GM19467 (cell line): ENCODE measurements at regions not wholly inside any gene's neighbourhood (a gene's known extent, or its start where the extent isn't known, plus 50 kb on each side); places are given as distances from the start of the nearest gene placed in this dataset.

Experiments
- ATAC-seq: cut with Tn5 transposase; IDR thresholded peaks from one replicate; pipeline ENCODE4 v1.9.1; 2021; ENCODE audit warnings: mild to moderate bottlenecking, moderate library complexity; ENCODE audit not compliant: unreplicated experiment

- no peak for ATAC-seq
Observed at GRCh38 chr4:135777361-135777760, 1575.8 kb upstream of the PABPC4L start.

GRCh38 chr4:135775909-135776308 is 1574.3 kb upstream of the PABPC4L start:
- no peak for ATAC-seq

- no peak for ATAC-seq
Observed at GRCh38 chr4:135770505-135770904, 1568.9 kb upstream of the PABPC4L start.

- no peak for ATAC-seq
Observed at GRCh38 chr4:135744928-135745327, 1543.3 kb upstream of the PABPC4L start.

- no peak for ATAC-seq
Observed at GRCh38 chr4:135741583-135741982, 1540.0 kb upstream of the PABPC4L start.

- ATAC-seq, result no peak
Observed at GRCh38 chr4:135739354-135739753, 1537.8 kb upstream of the PABPC4L start.

- no peak for ATAC-seq
Observed at GRCh38 chr4:135735512-135735911, 1533.9 kb upstream of the PABPC4L start.

GRCh38 chr4:135732448-135732847 is 1530.9 kb upstream of the PABPC4L start:
- ATAC-seq, result no peak

- ATAC-seq, result no peak
Observed at GRCh38 chr4:135731682-135732081, 1530.1 kb upstream of the PABPC4L start.

- ATAC-seq, result no peak
Observed at GRCh38 chr4:135724421-135724820, 1522.8 kb upstream of the PABPC4L start.

- no peak for ATAC-seq
Observed at GRCh38 chr4:135718019-135718418, 1516.4 kb upstream of the PABPC4L start.

- ATAC-seq, result no peak
Observed at GRCh38 chr4:135705343-135705742, 1503.8 kb upstream of the PABPC4L start.

- no peak for ATAC-seq
Observed at GRCh38 chr4:135694066-135694465, 1492.5 kb upstream of the PABPC4L start.

GRCh38 chr4:135684001-135684400 is 1482.4 kb upstream of the PABPC4L start:
- no peak for ATAC-seq

- ATAC-seq, result no peak
Observed at GRCh38 chr4:135672202-135672601, 1470.6 kb upstream of the PABPC4L start.

- no peak for ATAC-seq
Observed at GRCh38 chr4:135670548-135670947, 1469.0 kb upstream of the PABPC4L start.
